GM18519 (cell line): ENCODE measurements at regions not wholly inside any gene's neighbourhood (a gene's known extent, or its start where the extent isn't known, plus 50 kb on each side); places are given as distances from the start of the nearest gene placed in this dataset.
"Not testable (repeated sequence)": the region's sequence is repeated elsewhere in the genome, so short reads cannot be mapped to it uniquely, and the experiment has no call there.

Experiments
- ATAC-seq: cut with Tn5 transposase; IDR thresholded peaks from one replicate; pipeline ENCODE4 v1.9.1; 2021; ENCODE audit warnings: mild to moderate bottlenecking, moderate library complexity; ENCODE audit not compliant: unreplicated experiment, low FRiP score

DNA sequence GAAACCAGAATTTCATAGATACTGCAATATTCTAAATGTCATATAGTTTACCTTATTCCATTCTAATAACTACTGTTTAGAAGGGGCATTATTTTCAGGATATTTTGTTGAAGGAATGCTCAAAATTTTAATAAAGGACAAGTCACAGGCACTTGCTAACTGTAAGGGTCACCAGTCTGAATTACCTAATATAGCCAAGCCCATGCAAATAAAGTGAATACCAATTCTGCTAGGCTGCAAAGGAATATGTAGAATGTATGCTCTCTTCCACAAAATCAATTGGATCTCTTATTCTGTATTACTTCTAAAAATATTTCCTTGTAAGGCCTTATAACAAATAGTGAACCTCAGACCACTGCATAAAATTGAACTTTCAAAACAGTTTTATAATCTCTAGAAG lies 52.3 kb upstream of the FAT4 start:
- no peak for ATAC-seq

DNA sequence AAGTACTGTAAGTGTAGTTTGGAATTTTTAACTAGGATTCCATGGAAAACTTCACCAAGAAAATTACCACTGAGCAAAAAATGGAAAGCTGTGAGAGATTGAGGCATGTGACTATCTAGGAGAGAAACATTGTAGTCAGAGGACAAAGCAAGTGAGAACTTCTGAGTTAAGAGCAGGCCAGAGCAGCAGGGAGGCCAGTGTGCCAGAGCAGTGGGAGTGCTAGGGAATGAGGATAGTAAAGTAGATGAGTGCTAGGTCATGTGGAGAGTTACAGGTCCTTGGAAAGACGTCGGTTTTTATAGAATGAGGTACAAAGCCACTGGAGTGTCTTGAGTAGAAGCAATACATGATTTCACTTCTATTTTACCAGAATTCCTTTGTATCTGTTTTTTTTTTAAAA lies 52.7 kb upstream of the FAT4 start:
- ATAC-seq, result no peak

GRCh38 chr4:125254106-125254505 lies 60.6 kb upstream of the FAT4 start:
- no peak for ATAC-seq

GRCh38 chr4:125244848-125245450 lies 69.8 kb upstream of the FAT4 start:
- ATAC-seq, result no peak

DNA sequence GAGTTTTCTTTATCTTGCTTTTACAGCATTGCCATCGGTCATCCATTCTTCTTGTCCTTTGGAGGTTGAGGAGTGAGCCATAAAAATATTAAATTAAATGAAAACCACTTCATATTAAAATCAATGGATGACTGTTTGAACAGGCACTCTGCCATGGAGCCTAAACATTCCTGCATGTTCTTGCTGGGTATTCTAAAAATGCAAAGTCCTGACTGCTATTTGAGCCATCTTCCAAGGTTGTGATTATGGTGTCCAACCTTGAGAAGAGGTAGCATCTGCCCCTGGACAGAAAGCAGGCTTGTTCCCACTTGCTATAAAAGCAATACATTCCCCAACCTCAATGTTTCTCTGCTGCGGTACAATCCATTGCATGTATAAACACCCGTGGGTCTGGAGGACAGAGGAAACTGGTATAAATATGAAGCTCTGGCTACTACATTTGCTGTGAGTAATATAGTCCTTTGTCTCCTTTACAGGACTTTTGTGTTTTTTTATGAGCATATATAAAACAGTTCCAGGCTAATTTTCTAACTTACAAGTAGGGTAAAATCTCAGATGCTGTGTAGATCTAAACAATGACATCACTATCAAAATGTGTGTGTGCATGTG lies 70.9 kb upstream of the FAT4 start:
- no peak for ATAC-seq

DNA sequence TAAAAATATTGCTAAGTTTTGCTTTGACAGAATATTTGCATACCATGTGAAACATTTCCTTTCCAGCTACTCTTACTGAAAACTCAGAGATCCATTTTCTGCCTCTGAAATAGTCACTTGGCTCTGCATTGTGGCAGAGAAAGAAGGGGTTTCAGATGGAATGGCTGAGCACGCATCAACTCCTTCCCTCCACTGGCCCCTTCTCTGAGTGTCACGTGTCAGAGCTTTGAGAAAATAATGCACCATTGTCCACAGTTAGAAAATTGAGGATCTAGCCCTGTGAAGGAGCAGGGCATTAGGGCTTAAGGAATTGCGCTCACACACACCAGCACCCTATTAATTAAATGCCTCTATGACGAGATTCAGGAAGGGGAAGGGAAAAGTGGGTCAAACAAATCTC lies 78.8 kb upstream of the FAT4 start:
- no peak for ATAC-seq

DNA sequence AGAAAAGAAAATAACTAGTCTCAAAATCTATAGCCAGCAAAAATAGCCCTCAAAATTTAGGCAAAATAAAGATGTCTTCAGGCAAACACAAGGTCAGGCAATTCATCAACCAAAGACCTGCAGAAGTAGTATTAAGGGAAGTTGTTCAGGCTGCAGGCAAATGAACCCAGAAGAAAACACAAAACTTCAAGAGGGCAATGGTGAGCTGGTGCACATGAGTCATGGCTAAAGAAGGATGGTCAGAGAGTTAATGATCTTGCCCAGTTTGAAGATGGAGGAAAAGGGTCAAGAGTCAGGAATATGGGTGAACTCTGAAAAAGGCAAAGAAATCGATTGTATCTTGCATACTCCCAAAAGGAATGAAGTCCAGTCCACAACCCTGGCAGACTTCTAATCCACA lies 83.1 kb upstream of the FAT4 start:
- ATAC-seq, result no peak

DNA sequence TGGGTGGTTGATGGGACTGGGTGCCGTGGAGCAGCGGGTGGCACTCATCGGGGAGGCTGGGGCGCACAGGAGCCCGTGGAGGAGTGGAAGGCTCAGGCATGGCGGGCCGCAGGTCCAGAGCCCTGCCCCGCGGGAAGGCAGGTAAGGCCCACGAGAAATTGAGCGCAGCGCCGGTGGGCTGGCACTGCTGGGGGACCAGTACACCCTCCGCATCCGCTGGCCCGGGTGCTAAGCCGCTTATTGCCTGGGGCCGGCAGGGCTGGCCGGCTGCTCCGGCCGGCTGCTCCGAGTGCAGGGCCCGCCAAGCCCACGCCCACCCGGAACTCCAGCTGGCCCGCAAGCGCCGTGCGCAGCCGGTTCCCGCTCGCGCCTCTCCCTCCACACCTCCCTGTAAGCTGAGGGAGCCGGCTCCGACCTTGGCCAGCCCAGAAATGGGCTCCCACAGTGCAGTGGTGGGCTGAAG lies 85.1 kb upstream of the FAT4 start:
- no peak for ATAC-seq

DNA sequence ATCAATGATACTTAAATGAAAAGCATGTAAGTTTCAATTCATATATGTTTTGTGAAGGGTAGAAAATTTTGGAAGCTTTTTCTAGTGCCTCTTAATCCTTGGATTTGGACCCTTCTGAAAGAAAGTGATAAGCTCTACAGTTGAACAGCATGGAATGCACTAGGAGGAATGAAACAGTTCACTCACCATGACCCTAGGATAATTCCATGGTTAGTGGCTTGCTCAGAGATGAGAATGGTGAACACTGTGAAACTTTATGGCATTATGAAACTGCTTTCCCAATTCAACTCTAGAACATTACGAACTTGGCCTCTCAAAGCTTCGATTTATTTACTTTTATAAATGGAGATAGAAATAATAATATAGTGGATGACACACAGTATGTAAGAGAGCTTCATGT lies 88.9 kb upstream of the FAT4 start:
- no peak for ATAC-seq

- no peak for ATAC-seq
Measured at GRCh38 chr4:125200556-125200955, 114.2 kb upstream of the FAT4 start.

DNA sequence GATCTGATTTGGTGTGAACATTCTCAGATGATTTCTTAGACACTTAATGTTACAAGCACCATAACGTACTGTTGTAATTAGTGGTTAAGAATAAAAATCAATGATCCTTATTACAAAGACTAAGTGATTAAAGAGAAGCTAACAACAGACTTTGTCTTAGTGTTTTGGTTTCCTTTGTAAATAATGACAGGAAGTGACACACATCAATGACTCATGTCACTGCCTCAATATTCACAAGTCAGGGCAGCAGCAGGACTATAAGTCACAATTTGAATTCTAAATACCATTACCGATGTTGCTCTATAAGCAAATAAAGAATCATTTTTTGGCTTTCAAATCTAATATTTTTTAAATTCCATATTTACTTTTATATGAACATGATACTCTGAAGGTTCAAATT lies 115.8 kb upstream of the FAT4 start:
- no peak for ATAC-seq

DNA sequence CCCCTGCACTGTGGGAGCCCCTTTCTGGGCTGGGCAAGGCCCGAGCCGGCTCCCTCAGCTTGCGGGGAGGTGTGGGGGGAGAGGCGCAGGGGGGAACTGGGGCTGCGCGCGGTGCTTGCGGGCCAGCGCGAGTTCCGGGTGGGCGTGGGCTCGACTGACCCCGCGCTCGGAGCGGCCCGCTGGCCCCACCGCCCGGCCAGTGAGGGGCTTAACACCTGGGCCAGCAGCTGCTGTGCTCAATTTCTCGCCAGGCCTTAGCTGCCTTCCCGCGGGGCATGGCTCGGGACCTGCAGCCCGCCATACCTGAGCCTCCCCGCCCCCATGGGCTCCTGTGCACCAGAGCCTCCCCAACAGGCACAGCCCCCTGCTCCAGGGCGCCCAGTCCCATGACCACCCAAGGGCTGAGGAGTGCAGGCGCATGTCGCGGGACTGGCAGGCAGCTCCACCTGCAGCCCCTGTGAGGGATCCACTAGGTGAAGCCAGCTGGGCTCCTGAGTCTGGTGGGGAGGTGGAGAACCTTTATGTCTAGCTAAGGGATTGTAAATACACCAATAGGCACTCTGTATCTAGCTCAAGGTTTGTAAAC lies 122.8 kb upstream of the FAT4 start:
- ATAC-seq, result not testable (repeated sequence)

GRCh38 chr4:125191232-125191631 lies 123.5 kb upstream of the FAT4 start:
- no peak for ATAC-seq

GRCh38 chr4:125187226-125188176 lies 127.3 kb upstream of the FAT4 start:
- ATAC-seq, result no peak

GRCh38 chr4:125184116-125184515 lies 130.6 kb upstream of the FAT4 start:
- ATAC-seq, result no peak

DNA sequence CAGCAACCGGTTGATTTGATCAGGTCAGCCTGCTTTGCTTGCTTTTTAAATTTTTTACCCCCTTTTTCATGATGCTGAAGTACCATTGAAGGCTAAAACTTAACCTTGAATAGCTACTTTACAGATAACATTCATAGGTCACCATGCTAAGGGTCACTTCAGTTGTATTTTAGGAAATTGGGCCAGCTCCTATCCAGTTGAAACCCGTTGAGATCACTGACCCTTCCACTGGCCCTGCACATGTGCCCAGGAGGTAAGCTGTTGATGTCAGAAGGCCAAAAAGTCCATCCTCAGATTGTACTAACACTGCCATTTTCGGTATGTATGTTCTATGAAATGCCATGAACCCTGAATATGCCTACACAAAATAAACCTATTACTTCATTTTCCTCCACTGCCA lies 133.0 kb upstream of the FAT4 start:
- no peak for ATAC-seq

DNA sequence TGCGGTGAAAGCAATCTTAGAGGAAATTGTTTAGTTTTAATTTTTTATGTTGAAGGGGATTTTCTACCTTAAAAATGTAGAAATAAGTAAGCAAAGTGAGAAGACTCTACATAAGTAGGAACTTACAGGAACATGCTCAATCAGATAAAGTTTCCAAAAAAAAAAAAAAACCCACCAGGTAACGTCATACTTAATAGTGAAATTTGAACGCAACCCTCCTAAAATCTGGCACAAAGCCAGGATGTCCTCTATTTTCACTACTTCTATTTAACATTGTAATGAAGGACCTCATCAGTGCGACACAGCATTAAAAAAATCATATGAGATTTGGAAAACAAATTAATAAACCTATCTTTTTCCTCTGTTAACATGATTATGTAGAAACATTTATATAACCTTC lies 135.0 kb upstream of the FAT4 start:
- no peak for ATAC-seq

GRCh38 chr4:125169192-125169591 lies 145.6 kb upstream of the FAT4 start:
- ATAC-seq, result no peak

- ATAC-seq, result no peak
Measured at GRCh38 chr4:125168531-125168930, 146.2 kb upstream of the FAT4 start.

DNA sequence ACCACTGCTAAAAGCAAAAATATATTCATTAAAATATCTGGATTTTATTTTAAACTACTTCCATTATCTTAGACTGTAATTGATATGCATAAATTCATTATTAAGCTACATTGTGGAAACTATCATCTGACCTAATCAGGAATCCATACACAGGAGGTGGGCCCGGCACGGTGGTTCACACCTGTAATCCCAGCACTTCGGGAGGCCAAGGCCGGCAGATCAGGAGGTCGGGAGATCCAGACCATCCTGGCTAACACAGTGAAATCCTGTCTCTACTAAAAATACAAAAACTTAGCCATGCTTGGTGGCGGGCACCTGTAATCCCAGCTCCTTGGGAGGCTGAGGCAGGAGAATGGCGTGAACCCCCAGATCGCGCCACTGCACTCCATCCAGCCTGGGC lies 148.7 kb upstream of the FAT4 start:
- not testable (repeated sequence) for ATAC-seq

DNA sequence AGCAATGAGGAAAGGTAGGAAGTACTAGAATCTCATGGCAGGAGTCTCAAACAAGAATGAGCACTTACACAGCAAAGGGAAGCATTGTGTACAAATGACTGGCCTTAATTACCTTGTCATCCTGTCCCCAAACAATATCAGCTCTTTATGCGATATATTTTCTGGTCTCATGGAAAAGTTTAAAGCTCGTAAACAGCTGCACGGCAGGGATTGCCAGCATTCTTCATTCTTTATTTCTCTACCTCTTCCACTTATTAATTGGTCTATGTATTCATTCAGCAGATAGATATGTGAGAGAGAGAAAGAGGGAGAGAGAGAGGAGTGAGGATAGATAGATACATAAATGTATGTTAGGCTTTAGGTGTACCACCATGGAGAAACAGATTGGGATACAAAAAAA lies 155.8 kb upstream of the FAT4 start:
- ATAC-seq, result no peak
